22Rv1 (cell line): ENCODE measurements at regions not wholly inside any gene's neighbourhood (a gene's known extent, or its start where the extent isn't known, plus 50 kb on each side); places are given as distances from the start of the nearest gene placed in this dataset.

Experiments
- H3K27ac ChIP-seq: fragments of 450-650 bp; 2 replicates; pipeline ENCODE4 v1.5.1; 2017
- CTCF ChIP-seq: fragments of 450-650 bp; IDR thresholded peaks from 2 replicates; pipeline ENCODE4 v1.5.1; 2017; ENCODE audit warnings: mild to moderate bottlenecking
- ZFX ChIP-seq: fragments of 450-650 bp; IDR thresholded peaks from 2 replicates; pipeline ENCODE4 v1.6.1; 2017; ENCODE audit warnings: antibody characterized with exemption, borderline replicate concordance

DNA sequence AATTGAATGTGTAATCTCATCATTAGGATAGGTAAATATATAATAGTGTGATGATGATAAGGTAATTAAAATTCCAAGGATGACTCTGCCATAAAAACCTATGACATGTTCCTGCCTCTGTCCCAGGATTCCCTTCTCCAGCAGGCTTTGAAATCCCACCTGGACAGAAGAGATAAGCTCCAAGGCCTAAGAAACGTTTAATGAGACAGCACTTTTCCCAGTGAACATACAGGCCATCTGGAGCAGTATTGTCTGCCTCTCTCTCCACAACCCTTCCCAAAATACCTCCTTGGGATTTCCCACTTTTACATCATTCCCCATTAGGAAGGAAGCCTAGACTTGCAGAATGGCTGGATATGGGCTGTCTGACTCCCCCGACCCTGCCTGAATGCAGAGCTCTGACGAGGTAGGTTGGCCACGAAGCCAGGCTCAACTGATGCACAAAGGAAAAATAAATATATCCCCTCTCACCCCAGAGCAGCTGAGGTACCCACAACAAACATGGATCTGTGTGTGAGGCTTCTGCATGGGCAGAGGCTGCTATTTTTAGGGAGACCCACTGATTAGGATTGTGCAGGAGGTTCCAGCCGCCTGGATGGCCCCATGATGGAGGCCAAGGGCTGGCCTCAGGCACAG lies 71.0 kb downstream of the TMPRSS5 start:
- no peak for TF ChIP-seq CTCF
- TF ChIP-seq ZFX: no peak
- no peak overlapping the region for H3K27ac ChIP-seq

DNA sequence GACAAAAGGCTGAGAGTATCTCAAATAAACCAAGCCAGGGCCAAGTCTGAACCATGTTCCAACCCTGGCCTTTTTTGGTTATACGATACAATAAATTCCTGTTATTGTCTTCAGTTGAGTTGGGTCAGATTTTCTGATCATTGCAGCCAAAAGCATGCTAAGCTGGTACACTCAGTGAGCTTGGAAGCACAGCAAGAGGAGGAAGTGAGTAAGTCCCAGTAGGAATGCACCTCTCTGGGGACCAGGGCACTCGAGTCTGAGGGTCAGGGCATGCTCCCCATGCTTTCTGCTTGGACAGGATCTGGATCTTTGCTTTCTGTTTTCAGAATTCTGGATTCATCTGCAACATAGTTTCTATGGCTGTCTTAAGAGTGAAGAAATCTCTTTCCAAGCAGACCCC lies 73.1 kb downstream of the TMPRSS5 start:
- TF ChIP-seq ZFX: no peak
- TF ChIP-seq CTCF: no peak

GRCh38 chr11:113629562-113629961 lies 76.5 kb downstream of the TMPRSS5 start:
- H3K27ac ChIP-seq: no peak overlapping the region
- TF ChIP-seq ZFX (no peak), CTCF (no peak)

More for the DNA sequence above, 73.1 kb downstream of the TMPRSS5 start:
- H3K27ac ChIP-seq: no peak overlapping the region

- no peak for TF ChIP-seq CTCF
- no peak for TF ChIP-seq ZFX
- H3K27ac ChIP-seq: no peak overlapping the region
Measured at GRCh38 chr11:113628912-113629311, 77.2 kb downstream of the TMPRSS5 start.

- no peak overlapping the region for H3K27ac ChIP-seq
- no peak for TF ChIP-seq ZFX
- no peak for TF ChIP-seq CTCF
Measured at GRCh38 chr11:113627946-113628345, 78.2 kb downstream of the TMPRSS5 start.

DNA sequence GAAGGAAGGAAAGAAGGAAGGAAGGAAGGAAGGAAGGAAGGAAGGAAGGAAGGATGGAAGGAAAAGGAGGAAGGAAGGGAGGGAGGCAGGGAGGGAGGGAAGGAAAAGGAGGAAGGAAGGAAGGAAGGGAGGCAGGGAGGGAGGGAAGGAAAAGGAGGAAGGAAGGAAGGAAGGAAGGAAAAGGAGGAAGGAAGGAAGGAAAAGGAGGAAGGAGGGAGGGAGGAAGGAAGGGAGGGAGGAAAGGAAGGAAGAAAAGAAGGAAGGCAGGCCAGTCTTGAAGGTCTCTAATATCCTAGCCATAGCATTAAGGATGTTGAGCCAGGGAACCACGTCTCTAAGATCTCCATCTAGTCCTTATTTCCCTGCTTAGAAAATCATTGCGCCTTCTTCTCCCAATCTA lies 78.8 kb downstream of the TMPRSS5 start:
- TF ChIP-seq CTCF: no peak
- no peak for TF ChIP-seq ZFX
- H3K27ac ChIP-seq: no peak overlapping the region

DNA sequence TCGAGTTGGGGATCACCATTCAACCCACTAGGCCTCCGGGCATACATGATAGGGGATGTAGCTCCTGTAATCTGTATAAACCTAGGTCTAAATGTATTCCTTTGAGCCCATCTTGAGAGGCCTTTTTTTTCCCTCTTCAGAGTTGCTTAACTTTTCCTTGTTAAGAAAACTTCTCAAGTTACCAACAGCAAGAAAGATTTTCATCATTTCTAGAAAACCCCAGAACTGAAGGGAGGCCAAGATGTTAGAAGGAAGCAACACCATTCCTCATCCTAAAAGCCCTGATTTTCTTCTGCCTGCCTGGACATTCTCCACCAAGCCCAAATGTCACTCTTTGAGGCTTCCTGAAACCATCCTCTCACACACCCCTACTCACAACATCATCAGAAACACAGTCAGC lies 79.4 kb downstream of the TMPRSS5 start:
- no peak for TF ChIP-seq CTCF
- no peak for TF ChIP-seq ZFX
- no peak overlapping the region for H3K27ac ChIP-seq
